ENCODE measurements at regions not wholly inside any gene's neighbourhood (a gene's known extent, or its start where the extent isn't known, plus 50 kb on each side); places are given as distances from the start of the nearest gene placed in this dataset.
A peak's percentile ranks its signal among the peaks of the same experiment; 100 is the strongest.

DNA sequence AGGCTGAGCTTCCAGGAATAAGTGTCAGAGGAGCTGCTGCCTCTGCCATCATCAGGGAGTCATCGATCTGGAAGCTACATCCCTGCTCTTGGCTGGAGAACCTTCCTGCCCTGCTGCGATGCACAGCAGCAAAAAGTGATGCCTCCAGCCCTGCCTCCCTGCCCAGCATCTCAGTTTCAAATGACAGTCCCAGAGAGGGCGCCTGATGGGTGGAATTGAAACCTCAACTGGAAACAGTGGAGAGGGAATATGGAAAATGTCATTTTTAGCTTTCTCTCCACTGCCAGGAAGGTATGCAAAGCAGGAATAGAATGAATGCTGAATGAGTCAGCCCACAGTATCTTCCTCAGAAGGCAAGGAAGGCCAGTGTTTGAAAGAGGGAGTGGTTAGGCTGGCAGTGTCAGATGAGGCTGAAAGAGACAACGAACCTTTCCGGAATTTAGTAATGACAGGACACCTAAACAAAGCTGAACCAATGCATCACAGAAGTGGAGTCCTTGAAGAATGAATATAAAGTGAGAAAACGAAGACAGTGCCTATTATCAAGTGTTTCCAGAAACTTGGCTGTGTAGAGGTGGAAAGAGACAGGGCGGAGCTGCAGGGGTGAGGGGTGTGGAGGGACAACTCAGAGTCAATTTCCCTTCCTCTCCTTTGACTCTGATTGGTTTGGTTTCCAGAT, 153.9 kb upstream of the NDUFV2 start:
- 28% methylated on average over 7 of the region's 7 CpGs for WGBS (ENCODE audit: insufficient coverage, low coverage, missing lambda C conversion rate)
- peak in 2 of 4 experiments; percentile 48 to 64 for DNase-seq (ENCODE audit: extremely low read depth in 1 of 4, low spot score in 3 of 4)
- POLR2A ChIA-PET, result interaction anchor here (1.2 to 1.9 kb wide), 4 partner anchors 11 to 69 kb away, joined by 3 to 10 read pairs (median 4); no protein-coding TSS in a partner anchor
- no peaks in the 10 kb centered on the region for H3K79me2 ChIP-seq (ENCODE audit: control insufficient read depth, insufficient read depth, low read length)
- no peaks in the 10 kb centered on the region for H3K27me3 ChIP-seq (ENCODE audit: control insufficient read depth in 2 of 2, insufficient read depth in 2 of 2, low read length in 2 of 2)
- no peaks in the 10 kb centered on the region for H3K36me3 ChIP-seq (ENCODE audit: control insufficient read depth, insufficient read depth, low read length)
- BruUV-seq (replicated peaks), result no TSS peak
- H3K4me1 ChIP-seq (replicated peaks in 1 of 2; ENCODE audit: control insufficient read depth in 2 of 2, insufficient read depth in 2 of 2, low read length in 2 of 2), result peaks cover 17 to 37% of the 10 kb centered on the region in 2 experiments
- no peak overlapping the region for H3K4me3 ChIP-seq
- peak; percentile 69 for FAIRE-seq
- CTCF ChIA-PET (ENCODE audit: low intra/inter-chr PET ratio), result no interaction called here
- no peaks in the 10 kb centered on the region for H4K20me1 ChIP-seq (replicated peaks; ENCODE audit: control insufficient read depth, insufficient read depth, low read length)
- H3K9me1 ChIP-seq (ENCODE audit: control insufficient read depth, insufficient read depth, low read length), result no peaks in the 10 kb centered on the region
- intact Hi-C loops (cut with micrococcal nuclease) (no loop called here), in situ Hi-C loops (cut with MboI) (no loop called here)
- H3K9me3 ChIP-seq (replicated peaks; ENCODE audit: control insufficient read depth, insufficient read depth, low read depth, low read length), result peaks cover 10% of the 10 kb centered on the region
- H3K9ac ChIP-seq (ENCODE audit: insufficient read depth in 1 of 2, low read depth in 2 of 2, low read length in 2 of 2), result peak overlapping the region in 1 of 2 experiments; percentile 19; a peak in 1 of 4 replicates
- H3K4me2 ChIP-seq (ENCODE audit: insufficient read depth, low read length), result peak overlapping the region; percentile 60
- H2AFZ ChIP-seq (ENCODE audit: low read depth, low read length), result peak overlapping the region; percentile 68
- peak; percentile 56 for ATAC-seq
- H3K27ac ChIP-seq (ENCODE audit: extremely low read depth, low read depth, low read length), result no peak overlapping the region; the same call in 2 of the 3 replicates
- TF ChIP-seq JUN (IDR thresholded peaks at IDR 0.05; ENCODE audit: borderline replicate concordance, low read depth, low read length) (peak; percentile 8; the same call in 1 of the 2 replicates), JUN (CRISPR knock-in tag; IDR thresholded peaks at IDR 0.05; ENCODE audit: borderline replicate concordance) (no peak), ARID1B (IDR thresholded peaks at IDR 0.05) (peak; percentile 38; the same call in 1 of the 2 replicates), PHF21A (IDR thresholded peaks at IDR 0.05; ENCODE audit: borderline replicate concordance, low read depth) (0 out of 2 replicates have a peak, but pooled peaks have one; percentile 29), FOXK2 (conservative IDR thresholded peaks at IDR 0.05 in 1 of 2, IDR thresholded peaks at IDR 0.05 in 1 of 2; ENCODE audit: low read depth in 2 of 2) (0 out of 4 replicates have a peak, but pooled peaks of 1 of the 2 experiments have one; percentile 13), NFE2 (IDR thresholded peaks at IDR 0.05; ENCODE audit: low read depth) (peak; percentile 35; the same call in 1 of the 2 replicates), TGIF2 (CRISPR knock-in tag; IDR thresholded peaks at IDR 0.05) (no peak), ZNF324 (CRISPR knock-in tag; IDR thresholded peaks at IDR 0.05) (peak; percentile 94), JUND (IDR thresholded peaks at IDR 0.05; ENCODE audit: borderline replicate concordance, low read depth, low read length) (peak; percentile 70; the same call in 1 of the 2 replicates), JUND (tag; IDR thresholded peaks at IDR 0.05; ENCODE audit: borderline replicate concordance, low read depth, low read length) (peak; percentile 67; the same call in 1 of the 3 replicates), HDAC1 (IDR thresholded peaks at IDR 0.05) (0 out of 4 replicates have a peak, but pooled peaks of 1 of the 2 experiments have one; percentile 10), SRF (CRISPR knock-in tag; IDR thresholded peaks at IDR 0.05) (peak in 1 of 2 experiments; percentile 45; a peak in 1 of 4 replicates)
- TF ChIP-seq, protein P1, sequence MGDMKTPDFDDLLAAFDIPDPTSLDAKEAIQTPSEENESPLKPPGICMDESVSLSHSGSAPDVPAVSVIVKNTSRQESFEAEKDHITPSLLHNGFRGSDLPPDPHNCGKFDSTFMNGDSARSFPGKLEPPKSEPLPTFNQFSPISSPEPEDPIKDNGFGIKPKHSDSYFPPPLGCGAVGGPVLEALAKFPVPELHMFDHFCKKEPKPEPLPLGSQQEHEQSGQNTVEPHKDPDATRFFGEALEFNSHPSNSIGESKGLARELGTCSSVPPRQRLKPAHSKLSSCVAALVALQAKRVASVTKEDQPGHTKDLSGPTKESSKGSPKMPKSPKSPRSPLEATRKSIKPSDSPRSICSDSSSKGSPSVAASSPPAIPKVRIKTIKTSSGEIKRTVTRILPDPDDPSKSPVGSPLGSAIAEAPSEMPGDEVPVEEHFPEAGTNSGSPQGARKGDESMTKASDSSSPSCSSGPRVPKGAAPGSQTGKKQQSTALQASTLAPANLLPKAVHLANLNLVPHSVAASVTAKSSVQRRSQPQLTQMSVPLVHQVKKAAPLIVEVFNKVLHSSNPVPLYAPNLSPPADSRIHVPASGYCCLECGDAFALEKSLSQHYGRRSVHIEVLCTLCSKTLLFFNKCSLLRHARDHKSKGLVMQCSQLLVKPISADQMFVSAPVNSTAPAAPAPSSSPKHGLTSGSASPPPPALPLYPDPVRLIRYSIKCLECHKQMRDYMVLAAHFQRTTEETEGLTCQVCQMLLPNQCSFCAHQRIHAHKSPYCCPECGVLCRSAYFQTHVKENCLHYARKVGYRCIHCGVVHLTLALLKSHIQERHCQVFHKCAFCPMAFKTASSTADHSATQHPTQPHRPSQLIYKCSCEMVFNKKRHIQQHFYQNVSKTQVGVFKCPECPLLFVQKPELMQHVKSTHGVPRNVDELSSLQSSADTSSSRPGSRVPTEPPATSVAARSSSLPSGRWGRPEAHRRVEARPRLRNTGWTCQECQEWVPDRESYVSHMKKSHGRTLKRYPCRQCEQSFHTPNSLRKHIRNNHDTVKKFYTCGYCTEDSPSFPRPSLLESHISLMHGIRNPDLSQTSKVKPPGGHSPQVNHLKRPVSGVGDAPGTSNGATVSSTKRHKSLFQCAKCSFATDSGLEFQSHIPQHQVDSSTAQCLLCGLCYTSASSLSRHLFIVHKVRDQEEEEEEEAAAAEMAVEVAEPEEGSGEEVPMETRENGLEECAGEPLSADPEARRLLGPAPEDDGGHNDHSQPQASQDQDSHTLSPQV (IDR thresholded peaks at IDR 0.05), result 0 out of 2 replicates have a peak, but pooled peaks have one; percentile 43
- TF ChIP-seq, protein P2, sequence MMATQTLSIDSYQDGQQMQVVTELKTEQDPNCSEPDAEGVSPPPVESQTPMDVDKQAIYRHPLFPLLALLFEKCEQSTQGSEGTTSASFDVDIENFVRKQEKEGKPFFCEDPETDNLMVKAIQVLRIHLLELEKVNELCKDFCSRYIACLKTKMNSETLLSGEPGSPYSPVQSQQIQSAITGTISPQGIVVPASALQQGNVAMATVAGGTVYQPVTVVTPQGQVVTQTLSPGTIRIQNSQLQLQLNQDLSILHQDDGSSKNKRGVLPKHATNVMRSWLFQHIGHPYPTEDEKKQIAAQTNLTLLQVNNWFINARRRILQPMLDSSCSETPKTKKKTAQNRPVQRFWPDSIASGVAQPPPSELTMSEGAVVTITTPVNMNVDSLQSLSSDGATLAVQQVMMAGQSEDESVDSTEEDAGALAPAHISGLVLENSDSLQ (IDR thresholded peaks at IDR 0.05), result 0 out of 2 replicates have a peak, but pooled peaks have one; percentile 3
- TF ChIP-seq, protein P3, sequence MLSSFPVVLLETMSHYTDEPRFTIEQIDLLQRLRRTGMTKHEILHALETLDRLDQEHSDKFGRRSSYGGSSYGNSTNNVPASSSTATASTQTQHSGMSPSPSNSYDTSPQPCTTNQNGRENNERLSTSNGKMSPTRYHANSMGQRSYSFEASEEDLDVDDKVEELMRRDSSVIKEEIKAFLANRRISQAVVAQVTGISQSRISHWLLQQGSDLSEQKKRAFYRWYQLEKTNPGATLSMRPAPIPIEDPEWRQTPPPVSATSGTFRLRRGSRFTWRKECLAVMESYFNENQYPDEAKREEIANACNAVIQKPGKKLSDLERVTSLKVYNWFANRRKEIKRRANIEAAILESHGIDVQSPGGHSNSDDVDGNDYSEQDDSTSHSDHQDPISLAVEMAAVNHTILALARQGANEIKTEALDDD (IDR thresholded peaks at IDR 0.05), result peak; percentile 40; the same call in 1 of the 2 replicates

All from K562 (cell line).